CD8-positive, alpha-beta memory T cell (primary cell): ENCODE measurements at regions not wholly inside any gene's neighbourhood (a gene's known extent, or its start where the extent isn't known, plus 50 kb on each side); places are given as distances from the start of the nearest gene placed in this dataset.

Source experiments
- CTCF ChIA-PET: fragments of 350-600 bp; sonication (Branson Sonifier 250); formaldehyde crosslinking; loops from one replicate; lab custom pipeline; 2021; ENCODE audit warnings: antibody characterized with exemption; lab: Charles Lee
- POLR2A ChIA-PET: fragments of 350-600 bp; sonication (Branson Sonifier 250); formaldehyde crosslinking; loops from one replicate; lab custom pipeline; 2021; ENCODE audit warnings: antibody characterized with exemption; lab: Charles Lee
- DNase-seq, 5 donors: peaks; one replicate each; pipeline versions ENCODE4 v3.0.0 to v3.0.0-alpha.2; 2020 to 2022; ENCODE audit warnings: mixed read lengths in 1 of 5
- H3K27ac ChIP-seq: one replicate; pipeline ENCODE4 v1.7.0; 2013; ENCODE audit warnings: low read depth, mild to moderate bottlenecking, low read length, moderate library complexity
- H3K27me3 ChIP-seq: 2 replicates; pipeline ENCODE4 v1.7.0; 2013; ENCODE audit warnings: low read length, mild to moderate bottlenecking; ENCODE audit not compliant: insufficient read depth, poor library complexity, severe bottlenecking
- H3K36me3 ChIP-seq: 2 replicates; pipeline ENCODE4 v1.7.0; 2013; ENCODE audit warnings: mild to moderate bottlenecking, low read length, moderate library complexity; ENCODE audit not compliant: insufficient read depth
- H3K4me1 ChIP-seq: 2 replicates; pipeline ENCODE4 v1.7.0; 2013; ENCODE audit warnings: mild to moderate bottlenecking, low read length, moderate library complexity; ENCODE audit not compliant: insufficient read depth
- H3K4me3 ChIP-seq: 2 replicates; pipeline ENCODE4 v1.7.0; 2013; ENCODE audit warnings: mild to moderate bottlenecking, low read length
- H3K9me3 ChIP-seq: 2 replicates; pipeline ENCODE4 v1.7.0; 2013; ENCODE audit warnings: mild to moderate bottlenecking, low read length
- H3K27ac Mint-ChIP-seq, 8 donors: one replicate each; pipeline ENCODE4 v1.8.0; 2020 to 2021; ENCODE audit warnings: mixed read lengths in 8 of 8, mild to moderate bottlenecking in 6 of 8, inconsistent platforms in 3 of 8, moderate library complexity in 3 of 8
- H3K27me3 Mint-ChIP-seq, 2 donors: one replicate each; pipeline ENCODE4 v1.8.0; 2020 to 2021; ENCODE audit warnings: mixed read lengths in 2 of 2, mild to moderate bottlenecking in 1 of 2, moderate library complexity in 1 of 2
- H3K36me3 Mint-ChIP-seq, 3 donors: one replicate each; pipeline ENCODE4 v1.8.0; 2020 to 2021; ENCODE audit warnings: mixed read lengths in 3 of 3, inconsistent platforms in 1 of 3, mild to moderate bottlenecking in 1 of 3
- H3K4me1 Mint-ChIP-seq, 3 donors: one replicate each; pipeline ENCODE4 v1.8.0; 2020 to 2021; ENCODE audit warnings: mixed read lengths in 3 of 3, inconsistent platforms in 1 of 3, mild to moderate bottlenecking in 1 of 3
- H3K4me3 Mint-ChIP-seq, 7 donors: one replicate each; pipeline ENCODE4 v1.8.0; 2020 to 2021; ENCODE audit warnings: mixed read lengths in 7 of 7, mild to moderate bottlenecking in 6 of 7, moderate library complexity in 4 of 7, inconsistent platforms in 2 of 7
- H3K9me3 Mint-ChIP-seq, 5 donors: one replicate each; pipeline ENCODE4 v1.8.0; 2020 to 2022; ENCODE audit warnings: mixed read lengths in 5 of 5, mild to moderate bottlenecking in 3 of 5, moderate library complexity in 2 of 5, inconsistent platforms in 1 of 5

- H3K36me3 Mint-ChIP-seq = peaks cover 1 to 4% (median 3%) of the 10 kb centered on the region in 3 donors
- POLR2A ChIA-PET = no interaction called here
- no peak for DNase-seq
- CTCF ChIA-PET = interaction anchor here (1.1 kb wide), 1 partner anchor 9 kb away, joined by 3 read pairs; no protein-coding TSS in a partner anchor
- no peak overlapping the region for H3K27ac Mint-ChIP-seq
- peaks cover 0 to 6% of the 10 kb centered on the region in 2 donors for H3K27me3 Mint-ChIP-seq
- Histone ChIP-seq H3K27me3 (no peaks in the 10 kb centered on the region), H3K9me3 (no peaks in the 10 kb centered on the region), H3K4me3 (no peak overlapping the region), H3K36me3 (no peaks in the 10 kb centered on the region), H3K4me1 (no peaks in the 10 kb centered on the region), H3K27ac (no peak overlapping the region)
- no peak overlapping the region for H3K4me3 Mint-ChIP-seq
- peaks cover 0 to 6% (median 0%) of the 10 kb centered on the region in 5 donors for H3K9me3 Mint-ChIP-seq
- H3K4me1 Mint-ChIP-seq = peaks cover 2 to 5% (median 4%) of the 10 kb centered on the region in 3 donors
These were observed 252.5 kb downstream of the BCOR start for GRCh38 chrX:39845233-39845632.

GRCh38 chrX:39846460-39846859 is 251.3 kb downstream of the BCOR start:
- H3K27ac Mint-ChIP-seq = peak overlapping the region in 1 of 8 donors; percentile 17
- Histone ChIP-seq H3K9me3 (no peaks in the 10 kb centered on the region), H3K4me1 (peaks cover 10% of the 10 kb centered on the region), H3K27ac (no peak overlapping the region), H3K27me3 (no peaks in the 10 kb centered on the region), H3K4me3 (no peak overlapping the region), H3K36me3 (no peaks in the 10 kb centered on the region)
- H3K4me1 Mint-ChIP-seq = peaks cover 12 to 17% (median 14%) of the 10 kb centered on the region in 3 donors
- peaks cover 1 to 4% (median 3%) of the 10 kb centered on the region in 3 donors for H3K36me3 Mint-ChIP-seq
- H3K4me3 Mint-ChIP-seq = no peak overlapping the region
- ChIA-PET POLR2A (no interaction called here), CTCF (no interaction called here)
- peaks cover 0 to 1% of the 10 kb centered on the region in 2 donors for H3K27me3 Mint-ChIP-seq
- no peak for DNase-seq
- peaks cover 0 to 6% (median 0%) of the 10 kb centered on the region in 5 donors for H3K9me3 Mint-ChIP-seq

GRCh38 chrX:39848243-39848642 is 249.5 kb downstream of the BCOR start:
- Mint-ChIP-seq H3K36me3 (peaks cover 1 to 4% (median 3%) of the 10 kb centered on the region in 3 donors), H3K27ac (peak overlapping the region in 1 of 8 donors; percentile 12), H3K4me1 (peaks cover 16 to 32% (median 27%) of the 10 kb centered on the region in 3 donors), H3K9me3 (peaks cover 0 to 6% (median 0%) of the 10 kb centered on the region in 5 donors), H3K4me3 (no peak overlapping the region), H3K27me3 (no peaks in the 10 kb centered on the region)
- Histone ChIP-seq H3K27ac (no peak overlapping the region), H3K4me1 (peaks cover 15% of the 10 kb centered on the region), H3K4me3 (no peak overlapping the region), H3K9me3 (no peaks in the 10 kb centered on the region), H3K36me3 (no peaks in the 10 kb centered on the region), H3K27me3 (no peaks in the 10 kb centered on the region)
- ChIA-PET POLR2A (no interaction called here), CTCF (no interaction called here)
- DNase-seq = no peak

GRCh38 chrX:39848900-39849299 is 248.9 kb downstream of the BCOR start:
- ChIA-PET CTCF (no interaction called here), POLR2A (no interaction called here)
- Mint-ChIP-seq H3K4me3 (no peak overlapping the region), H3K27ac (no peak overlapping the region), H3K27me3 (no peaks in the 10 kb centered on the region), H3K9me3 (peaks cover 0 to 6% (median 0%) of the 10 kb centered on the region in 5 donors), H3K4me1 (peaks cover 20 to 37% (median 31%) of the 10 kb centered on the region in 3 donors), H3K36me3 (peaks cover 1 to 4% (median 3%) of the 10 kb centered on the region in 3 donors)
- no peak for DNase-seq
- no peak overlapping the region for H3K4me3 ChIP-seq
- peaks cover 18% of the 10 kb centered on the region for H3K4me1 ChIP-seq
- no peak overlapping the region for H3K27ac ChIP-seq
- no peaks in the 10 kb centered on the region for H3K27me3 ChIP-seq
- H3K9me3 ChIP-seq = no peaks in the 10 kb centered on the region
- no peaks in the 10 kb centered on the region for H3K36me3 ChIP-seq

GRCh38 chrX:39850209-39850608 is 247.5 kb downstream of the BCOR start:
- Histone ChIP-seq H3K27me3 (no peaks in the 10 kb centered on the region), H3K27ac (no peak overlapping the region), H3K4me3 (no peak overlapping the region), H3K36me3 (no peaks in the 10 kb centered on the region), H3K4me1 (peaks cover 29% of the 10 kb centered on the region), H3K9me3 (no peaks in the 10 kb centered on the region)
- CTCF ChIA-PET = interaction anchor here (0.8 to 1.7 kb wide), 2 partner anchors 9 to 119 kb away, joined by 3 read pairs; no protein-coding TSS in a partner anchor
- peaks cover 33 to 50% (median 44%) of the 10 kb centered on the region in 3 donors for H3K4me1 Mint-ChIP-seq
- POLR2A ChIA-PET = no interaction called here
- no peaks in the 10 kb centered on the region for H3K27me3 Mint-ChIP-seq
- H3K4me3 Mint-ChIP-seq = no peak overlapping the region
- H3K27ac Mint-ChIP-seq = peak overlapping the region in 2 of 8 donors; percentile 8 to 87
- H3K9me3 Mint-ChIP-seq = peaks cover 0 to 6% (median 0%) of the 10 kb centered on the region in 5 donors
- peaks cover 1 to 4% (median 3%) of the 10 kb centered on the region in 3 donors for H3K36me3 Mint-ChIP-seq
- no peak for DNase-seq

- H3K9me3 Mint-ChIP-seq = peaks cover 0 to 6% (median 0%) of the 10 kb centered on the region in 5 donors
- no peak for DNase-seq
- no peak overlapping the region for H3K4me3 Mint-ChIP-seq
- Histone ChIP-seq H3K27me3 (no peaks in the 10 kb centered on the region), H3K36me3 (no peaks in the 10 kb centered on the region), H3K27ac (no peak overlapping the region), H3K4me1 (peaks cover 34% of the 10 kb centered on the region), H3K4me3 (no peak overlapping the region), H3K9me3 (no peaks in the 10 kb centered on the region)
- ChIA-PET CTCF (interaction anchor here (0.6 to 1.7 kb wide), 3 partner anchors 9 to 120 kb away, joined by 3 read pairs; no protein-coding TSS in a partner anchor), POLR2A (no interaction called here)
- no peaks in the 10 kb centered on the region for H3K27me3 Mint-ChIP-seq
- H3K27ac Mint-ChIP-seq = peak overlapping the region in 2 of 8 donors; percentile 5 to 8
- peaks cover 37 to 55% (median 49%) of the 10 kb centered on the region in 3 donors for H3K4me1 Mint-ChIP-seq
- peaks cover 1 to 4% (median 3%) of the 10 kb centered on the region in 3 donors for H3K36me3 Mint-ChIP-seq
These were observed 247.1 kb downstream of the BCOR start for GRCh38 chrX:39850630-39851152.

- Histone ChIP-seq H3K4me3 (no peak overlapping the region), H3K36me3 (no peaks in the 10 kb centered on the region), H3K4me1 (peaks cover 44% of the 10 kb centered on the region), H3K9me3 (no peaks in the 10 kb centered on the region), H3K27ac (no peak overlapping the region), H3K27me3 (no peaks in the 10 kb centered on the region)
- CTCF ChIA-PET = interaction anchor here (1.7 kb wide), 1 partner anchor 11 kb away, joined by 3 read pairs; no protein-coding TSS in a partner anchor
- H3K4me1 Mint-ChIP-seq = peaks cover 46 to 66% (median 61%) of the 10 kb centered on the region in 3 donors
- H3K27me3 Mint-ChIP-seq = no peaks in the 10 kb centered on the region
- DNase-seq = no peak
- peak overlapping the region in 2 of 7 donors; percentile 8 to 28 for H3K4me3 Mint-ChIP-seq
- H3K36me3 Mint-ChIP-seq = peaks cover 1 to 4% (median 3%) of the 10 kb centered on the region in 3 donors
- peaks cover 0 to under 1% (median 0%) of the 10 kb centered on the region in 5 donors for H3K9me3 Mint-ChIP-seq
- POLR2A ChIA-PET = no interaction called here
- peak overlapping the region in 6 of 8 donors; percentile 3 to 82 (median 28) for H3K27ac Mint-ChIP-seq
These were observed 245.9 kb downstream of the BCOR start for GRCh38 chrX:39851745-39852455.

GRCh38 chrX:39852491-39852890 is 245.3 kb downstream of the BCOR start:
- Histone ChIP-seq H3K27ac (no peak overlapping the region), H3K36me3 (no peaks in the 10 kb centered on the region), H3K27me3 (no peaks in the 10 kb centered on the region), H3K4me1 (peaks cover 44% of the 10 kb centered on the region), H3K4me3 (no peak overlapping the region), H3K9me3 (no peaks in the 10 kb centered on the region)
- peak overlapping the region in 6 of 8 donors; percentile 3 to 82 (median 58) for H3K27ac Mint-ChIP-seq
- POLR2A ChIA-PET = no interaction called here
- H3K9me3 Mint-ChIP-seq = no peaks in the 10 kb centered on the region
- CTCF ChIA-PET = no interaction called here
- no peak for DNase-seq
- H3K4me1 Mint-ChIP-seq = peaks cover 47 to 69% (median 64%) of the 10 kb centered on the region in 3 donors
- H3K36me3 Mint-ChIP-seq = peaks cover 1 to 4% (median 3%) of the 10 kb centered on the region in 3 donors
- H3K27me3 Mint-ChIP-seq = no peaks in the 10 kb centered on the region
- peak overlapping the region in 2 of 7 donors; percentile 39 to 52 for H3K4me3 Mint-ChIP-seq
